Calu3 (cell line): ENCODE measurements at regions not wholly inside any gene's neighbourhood (a gene's known extent, or its start where the extent isn't known, plus 50 kb on each side); places are given as distances from the start of the nearest gene placed in this dataset.

Source experiments
- BruUV-seq: library from RNA; stranded (reverse); fragments of 400-500 nt; replicated peaks from 2 replicates; lab custom pipeline; 2021; lab: Mats Ljungman, UMichigan
- CTCF ChIA-PET: fragments of 300-600 bp; sonication (Branson Sonifier 250); formaldehyde crosslinking; loops from one replicate; lab custom pipeline; 2022; ENCODE audit warnings: antibody characterized with exemption; lab: Charles Lee
- DNase-seq: peaks from one replicate; pipeline ENCODE4 v3.0.0; 2022
- H3K27ac Mint-ChIP-seq: one replicate; pipeline ENCODE4 v1.8.0; 2022; ENCODE audit warnings: mixed read lengths; ENCODE audit not compliant: unreplicated experiment
- H3K27me3 Mint-ChIP-seq: one replicate; pipeline ENCODE4 v1.8.0; 2022; ENCODE audit warnings: mixed read lengths; ENCODE audit not compliant: unreplicated experiment
- H3K36me3 Mint-ChIP-seq: one replicate; pipeline ENCODE4 v1.8.0; 2022; ENCODE audit warnings: mild to moderate bottlenecking, moderate library complexity, mixed read lengths; ENCODE audit not compliant: insufficient read depth, unreplicated experiment
- H3K4me1 Mint-ChIP-seq: one replicate; pipeline ENCODE4 v1.8.0; 2022; ENCODE audit warnings: mild to moderate bottlenecking, low read depth, mixed read lengths; ENCODE audit not compliant: unreplicated experiment
- H3K4me3 Mint-ChIP-seq: one replicate; pipeline ENCODE4 v1.8.0; 2022; ENCODE audit warnings: mild to moderate bottlenecking, low read depth, moderate library complexity, mixed read lengths; ENCODE audit not compliant: unreplicated experiment
- H3K9me3 Mint-ChIP-seq: one replicate; pipeline ENCODE4 v1.8.0; 2022; ENCODE audit warnings: low read depth, mixed read lengths; ENCODE audit not compliant: unreplicated experiment
- intact Hi-C: fragments of 100-400 bp; cut with micrococcal nuclease; formaldehyde crosslinking; loops from one replicate; pipeline ENCODE4 v1.10.0; 2022; ENCODE audit not compliant: unreplicated experiment
- TF ChIP-seq, protein P1 (sequence below): fragments of 200-600 bp; IDR thresholded peaks from one replicate; pipeline ENCODE4 v1.8.0; 2022; ENCODE audit warnings: antibody characterized with exemption; ENCODE audit not compliant: unreplicated experiment

DNA sequence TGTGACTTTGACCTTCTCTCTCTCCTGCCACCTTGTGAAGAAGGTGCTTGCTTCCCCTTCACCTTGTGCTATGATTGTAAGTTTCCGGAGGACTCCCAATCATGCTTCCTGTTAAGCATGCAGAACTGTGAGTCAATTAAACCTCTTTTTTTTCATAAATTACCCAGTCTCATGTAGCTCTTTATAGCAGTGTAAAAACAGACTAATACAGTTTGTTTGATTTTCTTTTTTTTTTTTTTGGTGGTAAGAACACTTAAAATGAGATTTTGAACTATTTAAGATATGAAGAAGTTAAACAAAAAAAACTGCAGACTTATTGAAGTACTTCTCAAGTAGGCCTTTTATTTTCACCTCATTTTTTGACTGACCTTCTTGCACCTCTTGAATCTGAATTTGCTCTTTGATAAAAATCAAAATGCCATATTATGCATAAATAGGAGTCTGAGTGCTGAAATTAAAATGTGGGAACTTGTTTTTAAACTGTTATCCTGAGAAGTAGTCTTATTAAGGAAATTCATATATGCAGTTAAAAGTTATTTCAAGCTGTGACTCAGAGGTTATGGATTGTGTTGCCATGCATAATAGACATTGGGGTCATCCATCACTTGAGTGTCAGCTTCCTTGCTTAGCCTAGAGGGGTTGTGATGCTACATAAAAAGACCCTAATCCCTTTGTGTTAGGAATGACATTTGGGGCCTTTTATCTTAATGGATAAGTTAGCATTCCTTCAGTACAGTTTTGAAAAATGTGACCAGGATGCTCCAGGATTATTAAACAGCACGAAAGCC is 447.9 kb upstream of the FKBP1C start:
- no peaks in the 10 kb centered on the region for H3K36me3 Mint-ChIP-seq
- no peak overlapping the region for H3K27ac Mint-ChIP-seq
- H3K27me3 Mint-ChIP-seq, result no peaks in the 10 kb centered on the region
- CTCF ChIA-PET, result no interaction called here
- intact Hi-C loops, result no loop called here
- H3K9me3 Mint-ChIP-seq, result peaks cover 1% of the 10 kb centered on the region
- TF ChIP-seq, protein P1, sequence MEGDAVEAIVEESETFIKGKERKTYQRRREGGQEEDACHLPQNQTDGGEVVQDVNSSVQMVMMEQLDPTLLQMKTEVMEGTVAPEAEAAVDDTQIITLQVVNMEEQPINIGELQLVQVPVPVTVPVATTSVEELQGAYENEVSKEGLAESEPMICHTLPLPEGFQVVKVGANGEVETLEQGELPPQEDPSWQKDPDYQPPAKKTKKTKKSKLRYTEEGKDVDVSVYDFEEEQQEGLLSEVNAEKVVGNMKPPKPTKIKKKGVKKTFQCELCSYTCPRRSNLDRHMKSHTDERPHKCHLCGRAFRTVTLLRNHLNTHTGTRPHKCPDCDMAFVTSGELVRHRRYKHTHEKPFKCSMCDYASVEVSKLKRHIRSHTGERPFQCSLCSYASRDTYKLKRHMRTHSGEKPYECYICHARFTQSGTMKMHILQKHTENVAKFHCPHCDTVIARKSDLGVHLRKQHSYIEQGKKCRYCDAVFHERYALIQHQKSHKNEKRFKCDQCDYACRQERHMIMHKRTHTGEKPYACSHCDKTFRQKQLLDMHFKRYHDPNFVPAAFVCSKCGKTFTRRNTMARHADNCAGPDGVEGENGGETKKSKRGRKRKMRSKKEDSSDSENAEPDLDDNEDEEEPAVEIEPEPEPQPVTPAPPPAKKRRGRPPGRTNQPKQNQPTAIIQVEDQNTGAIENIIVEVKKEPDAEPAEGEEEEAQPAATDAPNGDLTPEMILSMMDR, result no peak
- no peak for DNase-seq
- H3K4me1 Mint-ChIP-seq, result no peaks in the 10 kb centered on the region
- no peak overlapping the region for H3K4me3 Mint-ChIP-seq
- no TSS peak for BruUV-seq

DNA sequence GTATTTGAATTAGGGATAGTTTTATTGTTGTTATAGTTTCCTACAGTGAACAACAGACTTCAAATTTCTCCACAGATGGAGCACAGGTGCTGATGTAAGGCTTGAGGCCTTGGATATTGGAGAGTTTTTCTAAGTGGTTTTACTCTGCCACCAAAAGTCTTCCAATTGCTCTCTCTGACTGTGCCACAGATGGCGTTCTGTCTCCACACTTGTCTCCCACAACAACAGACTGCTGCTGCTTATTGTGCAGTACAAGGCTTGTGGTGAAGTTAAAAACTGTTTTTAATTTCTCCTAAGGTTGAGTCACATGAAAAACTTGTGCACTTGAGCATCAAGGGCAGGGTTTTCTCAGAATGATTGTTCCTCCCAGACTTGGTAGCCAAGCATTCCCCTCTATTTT is 460.9 kb upstream of the KHDRBS2 start:
- Mint-ChIP-seq H3K4me3 (no peak overlapping the region), H3K36me3 (no peaks in the 10 kb centered on the region), H3K4me1 (no peaks in the 10 kb centered on the region), H3K27me3 (no peaks in the 10 kb centered on the region), H3K27ac (no peak overlapping the region), H3K9me3 (peaks cover 8% of the 10 kb centered on the region)
- CTCF ChIA-PET, result no interaction called here
- TF ChIP-seq, protein P1, result no peak
- DNase-seq, result no peak
- intact Hi-C loops, result loop anchor here (5.0 kb wide), 1 partner anchor 145 kb away; no protein-coding TSS in a partner anchor
- BruUV-seq, result no TSS peak

DNA sequence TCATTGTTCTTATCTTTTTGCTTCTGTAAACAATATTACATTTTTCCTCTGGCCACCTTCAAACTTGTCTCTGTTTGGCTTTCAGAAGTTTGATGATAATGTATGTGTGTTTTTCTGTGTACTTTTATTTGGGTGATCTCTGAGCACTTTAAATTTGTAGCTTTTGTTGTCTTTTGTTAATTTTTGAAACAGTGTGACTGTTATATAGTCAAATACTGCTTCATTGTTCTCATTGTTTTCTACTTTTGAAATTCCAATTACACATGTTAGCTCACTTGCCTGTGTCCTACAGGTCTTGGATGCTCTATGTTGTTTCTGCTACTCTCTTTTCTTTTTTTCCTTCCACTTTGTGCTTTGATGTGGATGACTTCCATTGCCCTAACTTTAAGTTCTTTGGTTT is 460.1 kb upstream of the KHDRBS2 start:
- Mint-ChIP-seq H3K36me3 (no peaks in the 10 kb centered on the region), H3K27ac (no peak overlapping the region), H3K27me3 (no peaks in the 10 kb centered on the region), H3K4me3 (no peak overlapping the region), H3K4me1 (no peaks in the 10 kb centered on the region), H3K9me3 (peaks cover 8% of the 10 kb centered on the region)
- CTCF ChIA-PET, result no interaction called here
- TF ChIP-seq, protein P1, result no peak
- intact Hi-C loops, result loop anchor here (5.0 kb wide), 1 partner anchor 146 kb away; no protein-coding TSS in a partner anchor
- BruUV-seq, result no TSS peak
- no peak for DNase-seq

DNA sequence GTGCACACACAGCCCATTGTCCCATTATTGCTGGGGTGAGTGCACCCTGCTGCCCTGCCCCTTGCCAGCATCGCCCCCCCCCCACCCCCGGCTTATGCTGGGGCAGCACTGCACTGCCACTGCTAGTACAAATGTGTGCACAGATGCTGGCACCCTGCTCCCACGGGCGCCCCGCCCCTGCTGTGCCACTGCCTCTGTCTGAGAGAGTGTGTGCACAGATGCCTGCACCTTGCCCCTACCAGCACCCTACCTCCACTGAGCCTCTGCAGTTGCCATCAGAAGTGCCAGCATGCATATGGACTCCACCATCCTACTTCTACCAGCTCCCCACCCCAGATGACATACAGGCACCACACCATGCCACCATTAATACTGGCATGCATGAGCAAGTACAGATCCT is 454.6 kb upstream of the KHDRBS2 start:
- Mint-ChIP-seq H3K36me3 (no peaks in the 10 kb centered on the region), H3K4me3 (no peak overlapping the region), H3K27ac (no peak overlapping the region), H3K27me3 (no peaks in the 10 kb centered on the region), H3K9me3 (no peaks in the 10 kb centered on the region), H3K4me1 (no peaks in the 10 kb centered on the region)
- intact Hi-C loops, result no loop called here
- TF ChIP-seq, protein P1, result no peak
- CTCF ChIA-PET, result no interaction called here
- no peak for DNase-seq
- no TSS peak for BruUV-seq
